HG02973 (cell line): ENCODE measurements at regions not wholly inside any gene's neighbourhood (a gene's known extent, or its start where the extent isn't known, plus 50 kb on each side); places are given as distances from the start of the nearest gene placed in this dataset.

Experiments
- ATAC-seq: cut with Tn5 transposase; IDR thresholded peaks from one replicate; pipeline ENCODE4 v1.9.1; 2021; ENCODE audit warnings: moderate library complexity; ENCODE audit not compliant: unreplicated experiment

DNA sequence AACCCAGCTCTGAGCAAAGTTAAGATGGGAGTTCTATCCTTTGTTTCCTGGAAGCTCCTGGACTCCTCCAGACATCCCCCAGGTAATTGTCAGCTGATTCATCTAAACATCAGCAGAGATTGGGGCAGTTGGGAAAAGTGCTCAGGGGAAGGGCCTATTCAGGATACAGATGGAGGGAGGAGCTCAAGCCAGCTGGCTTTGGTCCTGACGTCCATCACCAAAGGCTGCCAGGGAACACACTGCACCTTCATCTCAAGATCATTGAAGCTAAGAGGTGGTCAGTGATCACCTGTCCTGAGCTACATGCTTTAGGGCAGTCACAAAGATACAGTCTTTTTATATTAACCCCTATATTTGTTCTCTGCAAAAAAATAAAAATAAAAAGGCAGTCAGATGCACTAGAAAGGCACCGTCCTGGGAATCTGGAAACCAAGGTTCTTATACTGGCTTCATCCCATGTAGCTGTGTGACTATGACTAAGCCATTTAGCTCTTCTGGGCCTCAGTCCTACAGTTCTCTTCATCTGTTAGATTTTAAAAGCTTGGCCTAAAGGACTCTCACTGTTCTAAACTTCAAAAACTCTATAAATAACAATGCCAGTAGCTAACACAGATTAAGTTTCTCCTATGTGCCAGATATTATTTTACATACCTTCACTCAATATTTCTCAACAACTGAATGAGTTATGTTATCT lies 446.5 kb downstream of the BCL11A start:
- no peak for ATAC-seq

DNA sequence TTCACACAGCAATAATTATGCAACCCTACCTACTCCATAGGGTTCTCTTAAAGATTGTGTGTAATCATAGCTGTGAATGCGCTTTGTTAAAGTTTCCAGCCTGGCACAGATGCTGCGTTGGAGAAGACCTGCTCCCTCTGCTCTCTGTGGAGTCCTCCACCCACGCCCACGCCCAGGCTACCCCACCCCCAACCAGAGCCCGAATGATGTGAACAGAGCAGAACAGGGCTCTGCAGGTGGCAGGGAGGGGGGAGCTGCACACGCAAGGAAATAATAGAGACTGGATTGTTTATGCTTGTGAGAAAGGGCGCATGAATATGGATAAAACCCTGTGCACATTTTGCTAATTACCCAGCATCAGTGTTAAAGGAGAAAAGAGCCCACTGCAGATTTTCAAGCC lies 447.5 kb downstream of the BCL11A start:
- no peak for ATAC-seq

- ATAC-seq = peak; percentile 69
Measured at GRCh38 chr2:60104514-60105505, 448.6 kb downstream of the BCL11A start.

- ATAC-seq = no peak
Measured at GRCh38 chr2:60100034-60100433, 453.4 kb downstream of the BCL11A start.

DNA sequence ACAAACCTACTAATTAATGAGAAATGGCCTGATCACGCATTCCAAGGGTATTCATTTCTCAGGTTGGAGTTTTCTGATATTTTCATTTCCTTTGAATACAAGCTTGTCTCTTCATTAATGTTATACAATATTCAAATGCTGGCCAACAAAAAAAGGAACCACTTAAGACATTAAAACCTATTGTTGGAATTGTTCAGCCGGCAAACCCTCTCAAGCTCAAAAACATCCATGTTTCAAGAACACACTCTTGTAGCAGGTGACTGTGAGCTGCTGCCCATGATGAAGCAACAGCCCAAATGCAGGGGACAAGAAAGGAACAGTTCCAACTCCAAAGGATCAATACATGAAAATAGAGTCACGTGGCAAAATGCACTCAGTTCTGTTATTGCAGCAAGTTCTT lies 454.5 kb downstream of the BCL11A start:
- ATAC-seq = no peak

DNA sequence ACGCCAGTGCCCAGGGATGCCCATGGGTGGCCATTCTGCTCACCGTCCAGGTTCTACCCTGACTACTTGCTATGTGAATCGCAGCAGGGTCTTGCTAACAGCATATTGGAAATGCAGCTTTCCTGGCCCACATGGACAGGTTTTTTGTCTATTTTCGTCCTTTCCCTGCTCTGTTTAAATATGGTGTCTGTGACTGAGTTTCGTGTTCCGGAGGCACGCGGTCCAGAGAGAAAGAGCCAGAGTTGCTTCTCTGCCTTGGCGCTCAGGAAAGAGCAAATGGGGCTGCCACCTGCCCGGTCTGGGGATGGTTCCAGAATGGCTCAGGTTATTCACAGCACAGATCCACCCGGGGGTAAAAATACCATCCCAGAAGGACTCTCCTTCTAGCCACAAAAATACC lies 456.2 kb downstream of the BCL11A start:
- no peak for ATAC-seq

GRCh38 chr2:60096556-60096955 lies 456.9 kb downstream of the BCL11A start:
- no peak for ATAC-seq

- ATAC-seq = no peak
Measured at GRCh38 chr2:60095903-60096302, 457.6 kb downstream of the BCL11A start.

GRCh38 chr2:60095202-60095815 lies 458.1 kb downstream of the BCL11A start:
- no peak for ATAC-seq

DNA sequence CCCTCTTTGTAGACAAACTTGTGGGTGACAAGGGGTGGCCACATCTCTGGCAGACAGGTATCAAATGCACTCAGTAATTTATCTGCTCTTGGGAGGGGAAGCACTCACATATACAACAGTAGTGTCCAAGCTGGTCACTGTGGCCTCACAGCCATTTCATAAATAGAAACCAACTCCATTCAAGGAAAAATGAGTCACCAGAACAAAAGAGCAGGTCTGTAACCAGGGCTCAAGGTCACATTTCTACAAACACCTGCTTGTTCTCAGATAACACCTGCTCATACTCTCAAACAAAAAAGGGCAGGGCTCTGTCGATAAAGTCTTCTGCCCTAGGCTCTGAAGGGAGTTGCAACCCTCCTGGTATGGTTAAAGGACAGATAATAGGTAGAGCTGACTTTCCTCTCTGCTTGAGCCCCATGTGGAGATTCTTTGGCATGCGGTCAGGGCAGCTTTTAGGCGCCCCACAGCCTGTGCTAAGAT lies 459.0 kb downstream of the BCL11A start:
- ATAC-seq = no peak

GRCh38 chr2:60092781-60093180 lies 460.7 kb downstream of the BCL11A start:
- ATAC-seq = no peak

GRCh38 chr2:60091894-60092293 lies 461.6 kb downstream of the BCL11A start:
- no peak for ATAC-seq

DNA sequence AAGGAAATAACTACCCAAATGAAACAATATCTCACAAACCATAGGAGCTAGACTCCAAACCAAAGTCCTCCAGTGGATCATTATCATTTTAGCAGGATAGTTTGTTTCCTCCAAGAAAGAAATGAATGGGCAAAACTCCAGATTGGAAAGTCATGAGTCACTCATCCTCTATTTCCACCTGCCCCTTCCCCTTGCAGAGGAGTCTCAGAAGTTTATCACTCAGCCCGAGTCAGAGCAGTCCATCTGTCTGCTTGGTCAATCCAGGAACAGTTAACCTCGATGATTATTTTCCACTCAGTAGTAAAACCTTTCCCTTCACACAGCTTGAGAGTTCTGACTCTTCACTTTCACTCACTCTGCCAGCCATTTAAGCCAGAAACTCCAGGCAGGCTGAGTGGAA lies 462.2 kb downstream of the BCL11A start:
- ATAC-seq = no peak

DNA sequence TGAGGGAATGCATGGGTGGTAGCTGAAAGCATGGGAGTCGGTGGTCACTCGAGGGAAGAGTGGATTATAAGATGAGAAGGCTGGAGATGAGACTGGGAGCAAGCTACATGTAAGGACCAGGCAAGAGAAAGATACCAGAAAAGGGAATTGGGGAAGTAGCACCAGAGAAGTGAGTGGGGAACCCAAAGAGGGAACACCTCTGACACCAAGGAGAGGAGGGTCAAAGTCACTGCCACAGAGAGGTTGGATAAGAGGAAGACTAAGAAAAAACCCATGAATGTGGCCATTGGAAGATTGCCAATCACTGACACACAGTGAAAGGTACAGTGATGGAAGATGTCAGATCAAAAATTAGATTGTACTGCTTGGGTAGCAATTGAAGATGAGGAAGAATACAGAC lies 473.9 kb downstream of the BCL11A start:
- no peak for ATAC-seq

GRCh38 chr2:60075048-60075447 lies 478.4 kb downstream of the BCL11A start:
- ATAC-seq = no peak

- no peak for ATAC-seq
Measured at GRCh38 chr2:60073201-60073600, 480.3 kb downstream of the BCL11A start.

- no peak for ATAC-seq
Measured at GRCh38 chr2:60072609-60073008, 480.8 kb downstream of the BCL11A start.

DNA sequence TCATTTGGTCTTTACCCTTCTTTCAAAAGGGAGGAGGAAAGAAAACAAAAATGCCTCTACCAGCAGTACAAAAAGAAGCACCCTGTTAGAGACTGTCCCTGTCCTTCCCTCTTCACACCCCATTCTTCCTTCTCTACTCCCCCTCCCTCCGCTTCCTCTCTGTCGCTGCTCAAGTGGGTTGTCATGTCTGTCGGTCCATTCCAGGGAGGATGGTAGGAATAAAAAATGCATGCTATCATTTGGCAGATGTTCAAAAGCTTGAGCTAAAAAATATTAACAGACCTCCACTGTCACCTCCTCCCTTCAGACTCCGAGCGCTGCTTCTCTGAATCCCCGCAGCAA lies 482.0 kb downstream of the BCL11A start:
- ATAC-seq = no peak

DNA sequence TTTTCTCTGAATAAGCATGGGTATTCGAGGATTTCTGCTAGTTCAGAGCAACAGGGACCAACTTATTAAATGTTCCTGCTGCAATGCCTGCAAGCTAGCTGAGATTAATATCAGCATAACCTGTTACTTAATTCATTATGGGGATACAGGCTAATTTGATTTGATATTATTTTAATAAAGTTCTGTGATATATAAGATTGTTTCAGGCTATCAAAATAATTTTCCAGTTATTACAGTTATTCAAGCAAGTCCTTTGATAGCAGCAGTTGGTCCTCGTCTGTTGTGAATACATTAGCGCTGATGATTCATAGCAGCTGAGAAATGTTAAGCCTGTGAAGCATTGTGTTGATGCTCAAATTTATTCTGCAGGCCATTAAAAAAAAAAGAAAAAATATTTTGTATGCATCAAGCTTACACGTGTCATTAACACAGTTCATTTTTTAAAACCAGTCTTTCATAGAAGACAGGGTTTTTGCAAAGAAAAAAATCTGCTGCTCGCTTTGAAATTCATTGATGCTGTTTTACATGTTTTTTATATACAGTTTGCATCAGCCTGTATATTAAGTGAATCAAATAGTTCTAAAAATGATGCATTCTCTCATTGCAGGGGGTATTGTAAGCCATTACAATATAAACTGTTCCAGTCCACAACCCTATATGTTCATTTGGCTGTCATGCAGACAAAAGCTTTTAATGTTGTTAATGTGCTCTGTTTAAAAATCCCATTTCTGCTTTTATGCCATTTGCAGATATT lies 482.5 kb downstream of the BCL11A start:
- ATAC-seq = no peak

DNA sequence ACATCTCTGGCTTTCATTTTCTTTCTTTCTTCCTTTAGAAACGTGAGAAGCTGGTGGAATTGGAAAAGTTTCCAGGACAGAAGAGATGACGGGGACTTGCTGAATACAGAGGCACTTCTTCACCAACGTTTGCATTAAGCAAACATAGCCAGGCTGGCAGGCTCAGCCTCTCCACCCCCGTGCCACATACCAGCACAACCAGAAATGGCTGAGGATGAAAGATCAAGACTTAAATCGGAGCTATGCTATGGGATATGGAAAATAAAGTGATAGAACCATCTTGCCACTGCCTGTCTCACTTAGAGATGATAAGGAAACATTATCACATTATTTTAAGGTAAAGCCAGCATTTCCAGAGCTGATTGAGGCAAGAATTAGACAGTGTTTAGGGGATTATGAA lies 483.3 kb downstream of the BCL11A start:
- no peak for ATAC-seq

DNA sequence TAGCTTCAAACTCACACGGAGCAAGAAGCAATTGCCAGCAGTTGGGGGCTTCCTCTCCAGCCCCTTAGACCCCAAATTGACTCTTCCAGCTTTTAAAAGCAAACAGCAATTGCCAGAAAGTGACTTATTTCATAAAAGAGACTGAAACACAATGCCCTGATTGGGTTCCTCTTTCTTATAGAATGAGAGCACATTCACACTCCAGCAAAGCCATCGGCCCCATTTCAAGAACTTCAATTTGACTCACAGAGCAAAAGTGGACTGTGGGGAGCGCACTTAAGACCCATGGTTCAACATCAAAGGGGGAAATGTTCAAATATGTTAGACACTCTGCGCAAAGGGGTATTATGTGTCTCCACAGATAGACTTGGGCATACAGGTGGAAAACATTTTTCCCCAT lies 484.7 kb downstream of the BCL11A start:
- ATAC-seq = no peak
